Stimulated activated memory B cell treated with anti-CD40 and anti-IgM and Interleukin-4, amounts not matched to agents 10 μg/mL and 1 μg/mL and 100 μg/mL, for 72 hours (primary cell): ENCODE measurements at regions not wholly inside any gene's neighbourhood (a gene's known extent, or its start where the extent isn't known, plus 50 kb on each side); places are given as distances from the start of the nearest gene placed in this dataset.
"Not testable (repeated sequence)": the region's sequence is repeated elsewhere in the genome, so short reads cannot be mapped to it uniquely, and the experiment has no call there.

ENCODE experiments used
- ATAC-seq: fragments of 150-1000 bp; cut with Tn5 transposase; 2 replicates; pipeline ENCODE4 v1.10.0; 2021
- H3K27ac Mint-ChIP-seq: one replicate; pipeline ENCODE4 v1.8.0; 2022; ENCODE audit warnings: mild to moderate bottlenecking, mixed read lengths
- H3K27me3 Mint-ChIP-seq: one replicate; pipeline ENCODE4 v1.8.0; 2022; ENCODE audit warnings: mixed read lengths
- H3K36me3 Mint-ChIP-seq: one replicate; pipeline ENCODE4 v1.8.0; 2022; ENCODE audit warnings: mixed read lengths
- H3K4me1 Mint-ChIP-seq: one replicate; pipeline ENCODE4 v1.8.0; 2022; ENCODE audit warnings: mixed read lengths
- H3K4me3 Mint-ChIP-seq: one replicate; pipeline ENCODE4 v1.8.0; 2022; ENCODE audit warnings: mild to moderate bottlenecking, moderate library complexity, mixed read lengths
- H3K9me3 Mint-ChIP-seq: one replicate; pipeline ENCODE4 v1.8.0; 2022; ENCODE audit warnings: mixed read lengths

DNA sequence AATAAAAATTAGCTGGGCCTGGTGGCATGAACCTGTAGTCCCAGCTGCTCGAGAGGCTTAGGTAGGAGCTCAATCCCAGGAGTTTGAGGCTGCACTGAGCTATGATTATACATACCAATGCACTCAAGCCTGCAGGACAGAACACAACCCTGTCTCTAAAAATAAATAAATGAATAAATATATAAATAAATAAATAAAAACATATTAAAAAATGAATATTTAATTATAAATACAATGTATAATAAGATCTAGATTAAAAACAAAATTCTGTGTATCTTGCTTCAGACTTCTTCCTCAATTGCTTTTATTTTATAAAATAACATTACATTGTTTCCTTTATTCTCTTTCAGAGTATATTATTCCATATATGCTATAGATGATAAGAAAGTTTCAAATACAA is 1964.1 kb downstream of the PCDH9 start:
- ATAC-seq = no peak
- H3K36me3 Mint-ChIP-seq = no peaks in the 10 kb centered on the region
- no peaks in the 10 kb centered on the region for H3K9me3 Mint-ChIP-seq
- H3K27me3 Mint-ChIP-seq = no peaks in the 10 kb centered on the region
- no peaks in the 10 kb centered on the region for H3K4me1 Mint-ChIP-seq
- H3K4me3 Mint-ChIP-seq = no peak overlapping the region
- no peak overlapping the region for H3K27ac Mint-ChIP-seq

- no peaks in the 10 kb centered on the region for H3K4me1 Mint-ChIP-seq
- no peaks in the 10 kb centered on the region for H3K36me3 Mint-ChIP-seq
- H3K9me3 Mint-ChIP-seq = no peaks in the 10 kb centered on the region
- H3K27me3 Mint-ChIP-seq = no peaks in the 10 kb centered on the region
- H3K27ac Mint-ChIP-seq = no peak overlapping the region
- no peak overlapping the region for H3K4me3 Mint-ChIP-seq
- peak; percentile 24 for ATAC-seq
These were observed 1966.1 kb downstream of the PCDH9 start for GRCh38 chr13:65264066-65264465.

- no peaks in the 10 kb centered on the region for H3K9me3 Mint-ChIP-seq
- no peak for ATAC-seq
- H3K4me1 Mint-ChIP-seq = no peaks in the 10 kb centered on the region
- no peaks in the 10 kb centered on the region for H3K36me3 Mint-ChIP-seq
- H3K27ac Mint-ChIP-seq = no peak overlapping the region
- H3K27me3 Mint-ChIP-seq = no peaks in the 10 kb centered on the region
- H3K4me3 Mint-ChIP-seq = no peak overlapping the region
These were observed 1968.9 kb downstream of the PCDH9 start for GRCh38 chr13:65260946-65261891.

GRCh38 chr13:65240773-65241172 is 1989.4 kb downstream of the PCDH9 start:
- Mint-ChIP-seq H3K36me3 (no peaks in the 10 kb centered on the region), H3K9me3 (peaks cover 14% of the 10 kb centered on the region)

DNA sequence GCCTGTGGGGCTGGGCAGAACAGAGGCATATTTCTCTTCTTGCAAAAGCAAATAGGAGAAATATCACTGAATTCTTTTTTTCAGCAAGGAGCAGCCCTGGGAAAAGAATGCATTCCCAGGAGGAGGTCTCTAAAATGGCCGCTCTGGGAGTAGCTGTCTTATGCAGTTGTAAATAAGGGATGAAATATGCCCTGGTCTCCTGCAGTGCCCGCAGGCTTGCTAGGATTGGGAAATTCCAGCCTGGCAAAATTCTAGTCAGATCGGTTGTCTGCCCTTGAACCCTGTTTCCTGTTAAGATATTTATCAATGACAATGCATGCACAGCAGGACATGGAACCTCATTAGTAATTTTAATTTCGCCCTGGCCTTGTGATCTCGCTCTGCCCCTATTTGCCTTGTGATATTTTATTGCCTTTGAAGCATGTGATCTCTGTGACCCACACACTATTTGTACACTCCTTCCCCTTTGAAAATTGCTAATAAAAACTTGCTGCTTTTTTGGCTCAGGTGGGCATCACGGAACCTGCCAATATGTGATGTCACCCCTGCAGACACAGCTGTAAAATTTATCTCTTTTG is 1993.2 kb downstream of the PCDH9 start:
- no peak for ATAC-seq
- Mint-ChIP-seq H3K9me3 (peaks cover 10% of the 10 kb centered on the region), H3K36me3 (no peaks in the 10 kb centered on the region), H3K4me3 (no peak overlapping the region), H3K4me1 (no peaks in the 10 kb centered on the region), H3K27me3 (no peaks in the 10 kb centered on the region), H3K27ac (no peak overlapping the region)

More at GRCh38 chr13:65240773-65241172, 1989.4 kb downstream of the PCDH9 start:
- no peak overlapping the region for H3K4me3 Mint-ChIP-seq
- H3K27ac Mint-ChIP-seq = no peak overlapping the region
- H3K4me1 Mint-ChIP-seq = no peaks in the 10 kb centered on the region
- no peaks in the 10 kb centered on the region for H3K27me3 Mint-ChIP-seq
- ATAC-seq = no peak

- no peak for ATAC-seq
- Mint-ChIP-seq H3K27ac (no peak overlapping the region), H3K27me3 (no peaks in the 10 kb centered on the region), H3K36me3 (no peaks in the 10 kb centered on the region), H3K4me3 (no peak overlapping the region), H3K4me1 (no peaks in the 10 kb centered on the region), H3K9me3 (peaks cover 8% of the 10 kb centered on the region)
These were observed 2012.6 kb downstream of the PCDH9 start for GRCh38 chr13:65217471-65217995.

DNA sequence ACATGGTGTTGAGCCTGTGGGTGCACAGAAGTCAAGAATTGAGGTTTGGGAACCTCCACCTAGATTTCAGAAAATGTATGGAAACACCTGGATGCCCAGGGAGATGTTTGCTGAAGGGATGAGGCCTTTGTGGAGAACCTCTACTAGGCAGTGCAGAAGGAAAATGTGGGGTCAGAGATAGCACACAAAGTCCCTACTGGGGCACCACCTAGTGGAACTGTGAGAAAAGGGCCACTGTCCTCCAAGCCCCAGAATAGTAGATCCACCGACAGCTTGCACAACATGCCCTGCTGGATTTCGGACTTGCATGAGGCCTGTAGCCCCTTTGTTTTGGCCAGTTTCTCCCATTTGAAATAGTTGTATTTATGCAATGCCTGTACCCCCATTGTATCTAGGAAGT is 2027.3 kb downstream of the PCDH9 start:
- not testable (repeated sequence) for H3K36me3 Mint-ChIP-seq, H3K4me1 Mint-ChIP-seq, H3K27ac Mint-ChIP-seq, H3K27me3 Mint-ChIP-seq, ATAC-seq, H3K4me3 Mint-ChIP-seq
- H3K9me3 Mint-ChIP-seq = peaks cover 12% of the 10 kb centered on the region

GRCh38 chr13:65188721-65189120 is 2041.4 kb downstream of the PCDH9 start:
- no peak overlapping the region for H3K4me3 Mint-ChIP-seq

GRCh38 chr13:65168026-65168425 is 2062.1 kb downstream of the PCDH9 start:
- H3K4me3 Mint-ChIP-seq = no peak overlapping the region
- no peaks in the 10 kb centered on the region for H3K27me3 Mint-ChIP-seq
- H3K36me3 Mint-ChIP-seq = no peaks in the 10 kb centered on the region
- H3K4me1 Mint-ChIP-seq = no peaks in the 10 kb centered on the region
- no peak for ATAC-seq
- no peak overlapping the region for H3K27ac Mint-ChIP-seq
- peaks cover under 1% of the 10 kb centered on the region for H3K9me3 Mint-ChIP-seq

More at GRCh38 chr13:65188721-65189120, 2041.4 kb downstream of the PCDH9 start:
- no peaks in the 10 kb centered on the region for H3K27me3 Mint-ChIP-seq
- H3K4me1 Mint-ChIP-seq = no peaks in the 10 kb centered on the region
- no peak for ATAC-seq
- no peak overlapping the region for H3K27ac Mint-ChIP-seq
- peaks cover 7% of the 10 kb centered on the region for H3K9me3 Mint-ChIP-seq
- no peaks in the 10 kb centered on the region for H3K36me3 Mint-ChIP-seq

DNA sequence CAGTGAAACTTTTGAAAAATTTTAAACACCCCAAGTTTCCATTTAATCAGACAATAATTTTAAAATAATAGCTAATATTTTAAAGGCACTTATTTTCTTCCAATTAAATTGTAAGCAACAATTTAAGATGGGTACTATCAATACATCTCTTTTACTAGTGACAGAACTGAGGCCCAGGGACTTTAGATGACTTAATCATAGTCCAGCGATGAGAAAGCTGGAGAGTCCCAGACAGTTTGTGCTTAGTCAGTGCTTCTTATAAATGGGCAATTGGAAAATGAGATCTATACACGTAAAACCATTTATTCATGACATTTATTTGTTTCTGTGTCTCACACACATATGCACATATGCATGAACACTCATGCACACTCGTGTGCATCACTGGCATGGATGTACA is 2063.5 kb downstream of the PCDH9 start:
- no peaks in the 10 kb centered on the region for H3K36me3 Mint-ChIP-seq
- ATAC-seq = no peak
- H3K4me1 Mint-ChIP-seq = no peaks in the 10 kb centered on the region
- H3K4me3 Mint-ChIP-seq = no peak overlapping the region
- H3K27ac Mint-ChIP-seq = no peak overlapping the region
- H3K9me3 Mint-ChIP-seq = peaks cover 6% of the 10 kb centered on the region
- no peaks in the 10 kb centered on the region for H3K27me3 Mint-ChIP-seq

DNA sequence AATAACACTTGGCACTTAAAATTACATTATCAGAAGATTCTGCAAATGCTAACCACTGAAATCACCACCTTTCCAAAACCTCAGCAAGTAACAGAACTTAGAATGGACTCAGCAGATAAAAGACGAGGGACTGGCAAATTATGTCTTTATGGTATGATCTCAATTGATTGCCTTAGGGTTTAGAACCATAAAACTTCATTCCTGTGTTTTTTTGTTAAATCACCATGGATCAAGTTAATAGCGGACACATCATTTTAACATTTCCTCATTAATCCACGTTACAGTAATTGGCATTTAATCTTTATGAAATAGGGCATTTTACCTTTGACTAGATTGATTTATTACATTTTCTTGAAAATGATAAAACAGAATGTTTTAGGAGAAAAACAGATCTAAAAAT is 2070.3 kb downstream of the PCDH9 start:
- Mint-ChIP-seq H3K36me3 (no peaks in the 10 kb centered on the region), H3K27me3 (no peaks in the 10 kb centered on the region), H3K4me1 (no peaks in the 10 kb centered on the region), H3K4me3 (no peak overlapping the region), H3K9me3 (peaks cover 9% of the 10 kb centered on the region), H3K27ac (no peak overlapping the region)
- ATAC-seq = no peak

GRCh38 chr13:65155861-65156260 is 2074.3 kb downstream of the PCDH9 start:
- Mint-ChIP-seq H3K4me1 (no peaks in the 10 kb centered on the region), H3K36me3 (no peaks in the 10 kb centered on the region), H3K9me3 (peaks cover 3% of the 10 kb centered on the region), H3K4me3 (no peak overlapping the region), H3K27me3 (no peaks in the 10 kb centered on the region), H3K27ac (no peak overlapping the region)
- no peak for ATAC-seq

GRCh38 chr13:65154661-65155447 is 2075.3 kb downstream of the PCDH9 start:
- Mint-ChIP-seq H3K4me1 (no peaks in the 10 kb centered on the region), H3K27ac (no peak overlapping the region), H3K9me3 (peaks cover 3% of the 10 kb centered on the region), H3K27me3 (no peaks in the 10 kb centered on the region), H3K36me3 (no peaks in the 10 kb centered on the region), H3K4me3 (no peak overlapping the region)
- no peak for ATAC-seq

- Mint-ChIP-seq H3K4me1 (no peaks in the 10 kb centered on the region), H3K4me3 (no peak overlapping the region), H3K27me3 (no peaks in the 10 kb centered on the region), H3K36me3 (no peaks in the 10 kb centered on the region), H3K27ac (no peak overlapping the region), H3K9me3 (peaks cover 6% of the 10 kb centered on the region)
- ATAC-seq = no peak
These were observed 2080.4 kb downstream of the PCDH9 start for GRCh38 chr13:65149687-65150086.

DNA sequence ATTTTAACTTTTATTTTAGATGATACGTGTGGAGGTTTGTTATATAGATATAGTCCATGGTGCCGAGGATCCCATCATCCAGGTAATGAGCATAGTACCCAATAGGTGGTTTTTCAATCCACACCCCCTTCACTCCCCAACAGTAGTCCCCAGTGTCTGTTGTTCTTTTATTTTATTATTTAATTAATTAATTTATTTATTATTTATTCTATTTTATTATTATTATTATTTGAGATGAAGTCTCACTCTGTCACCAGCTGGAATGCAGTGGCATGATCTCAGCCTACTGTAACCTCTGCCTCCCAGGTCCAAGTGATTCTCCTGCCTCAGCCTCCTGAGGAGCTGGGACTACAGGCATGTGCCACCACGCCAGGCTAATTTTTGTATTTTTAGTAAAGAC is 2086.2 kb downstream of the PCDH9 start:
- Mint-ChIP-seq H3K36me3 (no peaks in the 10 kb centered on the region), H3K27me3 (no peaks in the 10 kb centered on the region), H3K4me1 (no peaks in the 10 kb centered on the region), H3K9me3 (peaks cover 14% of the 10 kb centered on the region), H3K27ac (no peak overlapping the region), H3K4me3 (no peak overlapping the region)
- ATAC-seq = no peak
